ENCODE measurements at regions not wholly inside any gene's neighbourhood (a gene's known extent, or its start where the extent isn't known, plus 50 kb on each side); places are given as distances from the start of the nearest gene placed in this dataset.
"Not testable (repeated sequence)": the region's sequence is repeated elsewhere in the genome, so short reads cannot be mapped to it uniquely, and the experiment has no call there.

DNA sequence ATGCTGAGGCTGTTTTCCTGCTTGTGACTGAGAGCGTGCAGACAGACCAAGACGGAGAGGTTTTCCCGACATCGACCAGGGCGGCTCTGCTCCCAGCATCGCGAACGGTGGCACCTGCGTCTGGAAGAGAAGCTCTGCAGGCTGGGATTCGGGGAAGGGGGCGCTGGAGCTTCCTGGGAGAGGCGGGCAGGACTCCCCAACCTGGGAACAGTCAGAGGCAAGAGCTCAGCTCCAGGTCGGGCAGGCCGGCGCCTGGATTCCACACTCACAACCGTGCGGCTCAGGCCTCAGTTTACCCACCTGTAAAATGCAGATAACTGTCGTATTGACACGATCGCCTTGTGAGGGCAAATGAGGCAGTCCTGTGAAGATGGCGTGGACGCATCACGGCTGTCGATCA lies 332.6 kb downstream of the ADGRD1 start:
- not testable (repeated sequence) for H3K79me2 ChIP-seq (ENCODE audit: insufficient read depth, low read length); H3K27me3 ChIP-seq (ENCODE audit: insufficient read depth, low read length); H3K4me1 ChIP-seq (ENCODE audit: insufficient read depth, low read length, severe bottlenecking); H3K4me3 ChIP-seq (ENCODE audit: low read depth, low read length, poor library complexity, severe bottlenecking); H3F3A ChIP-seq (ENCODE audit: insufficient read depth, low read length); H3K9me3 ChIP-seq (ENCODE audit: low read length); H3K36me3 ChIP-seq (ENCODE audit: insufficient read depth, low read length); H3K9ac ChIP-seq (ENCODE audit: low read length); H3K9me2 ChIP-seq (ENCODE audit: low read depth, low read length); H3K27ac ChIP-seq (ENCODE audit: low read depth, low read length, poor library complexity, severe bottlenecking); H3K4me2 ChIP-seq (ENCODE audit: low read length); H2AFZ ChIP-seq (ENCODE audit: low read length); H4K20me1 ChIP-seq (ENCODE audit: insufficient read depth, low read length)

DNA sequence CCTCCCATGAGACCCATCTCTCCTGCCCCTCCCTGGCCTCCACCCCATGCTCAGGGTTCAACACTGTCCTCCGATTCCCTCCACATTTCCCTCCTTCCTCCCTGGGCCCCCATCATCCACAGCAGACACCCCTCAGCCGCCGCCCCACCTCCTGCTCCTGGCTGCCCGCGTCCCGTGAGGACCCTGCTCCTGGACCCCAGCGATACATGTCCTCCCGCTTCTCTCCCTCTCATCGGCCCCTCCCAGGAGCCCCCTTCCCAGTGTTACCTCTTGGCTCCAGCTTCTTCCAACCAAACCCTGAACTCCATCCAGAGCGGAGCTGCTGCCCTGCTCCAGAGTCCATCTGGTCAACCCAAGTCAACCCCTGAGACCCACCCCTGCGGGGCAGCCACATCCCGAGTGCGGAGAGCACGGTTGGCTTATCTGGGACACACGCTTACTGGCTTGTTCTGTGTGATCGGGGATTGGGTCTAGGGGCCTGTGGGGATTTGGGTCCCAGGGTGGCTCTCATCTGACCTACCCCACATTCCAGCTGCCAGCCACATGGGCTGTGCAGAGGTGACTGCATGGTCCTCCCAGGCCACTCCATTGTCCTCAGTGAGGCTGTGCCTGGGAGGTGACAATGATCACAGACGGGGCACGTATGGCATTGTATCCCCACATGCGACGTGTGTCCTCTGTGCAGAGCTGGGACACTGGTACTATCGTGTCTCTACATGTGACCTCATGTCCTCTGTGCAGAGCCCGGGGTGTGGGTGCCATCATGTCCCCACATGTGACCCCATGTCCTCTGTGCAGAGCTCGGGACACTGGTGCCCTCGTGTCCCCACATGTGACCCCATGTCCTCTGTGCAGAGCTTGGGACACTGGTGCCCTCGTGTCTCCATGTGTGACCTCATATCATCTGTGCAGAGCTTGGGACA lies 333.6 kb downstream of the ADGRD1 start:
- no peak overlapping the region for H3K9ac ChIP-seq (ENCODE audit: low read length)
- H3K36me3 ChIP-seq (ENCODE audit: insufficient read depth, low read length): no peaks in the 10 kb centered on the region
- H2AFZ ChIP-seq (ENCODE audit: low read length): no peak overlapping the region
- H3K4me2 ChIP-seq (ENCODE audit: low read length): no peak overlapping the region
- no peaks in the 10 kb centered on the region for H3K27me3 ChIP-seq (ENCODE audit: insufficient read depth, low read length)
- no peaks in the 10 kb centered on the region for H3K4me1 ChIP-seq (ENCODE audit: insufficient read depth, low read length, severe bottlenecking)
- no peaks in the 10 kb centered on the region for H3K9me3 ChIP-seq (ENCODE audit: low read length)
- no peak overlapping the region for H3K4me3 ChIP-seq (ENCODE audit: low read depth, low read length, poor library complexity, severe bottlenecking)
- H4K20me1 ChIP-seq (ENCODE audit: insufficient read depth, low read length): no peaks in the 10 kb centered on the region
- no peaks in the 10 kb centered on the region for H3K79me2 ChIP-seq (ENCODE audit: insufficient read depth, low read length)
- no peaks in the 10 kb centered on the region for H3F3A ChIP-seq (ENCODE audit: insufficient read depth, low read length)
- H3K27ac ChIP-seq (ENCODE audit: low read depth, low read length, poor library complexity, severe bottlenecking): no peak overlapping the region
- no peak for TF ChIP-seq EZH2 (IDR thresholded peaks at IDR 0.05; ENCODE audit: borderline replicate concordance, low read length)
- TF ChIP-seq, protein P1, sequence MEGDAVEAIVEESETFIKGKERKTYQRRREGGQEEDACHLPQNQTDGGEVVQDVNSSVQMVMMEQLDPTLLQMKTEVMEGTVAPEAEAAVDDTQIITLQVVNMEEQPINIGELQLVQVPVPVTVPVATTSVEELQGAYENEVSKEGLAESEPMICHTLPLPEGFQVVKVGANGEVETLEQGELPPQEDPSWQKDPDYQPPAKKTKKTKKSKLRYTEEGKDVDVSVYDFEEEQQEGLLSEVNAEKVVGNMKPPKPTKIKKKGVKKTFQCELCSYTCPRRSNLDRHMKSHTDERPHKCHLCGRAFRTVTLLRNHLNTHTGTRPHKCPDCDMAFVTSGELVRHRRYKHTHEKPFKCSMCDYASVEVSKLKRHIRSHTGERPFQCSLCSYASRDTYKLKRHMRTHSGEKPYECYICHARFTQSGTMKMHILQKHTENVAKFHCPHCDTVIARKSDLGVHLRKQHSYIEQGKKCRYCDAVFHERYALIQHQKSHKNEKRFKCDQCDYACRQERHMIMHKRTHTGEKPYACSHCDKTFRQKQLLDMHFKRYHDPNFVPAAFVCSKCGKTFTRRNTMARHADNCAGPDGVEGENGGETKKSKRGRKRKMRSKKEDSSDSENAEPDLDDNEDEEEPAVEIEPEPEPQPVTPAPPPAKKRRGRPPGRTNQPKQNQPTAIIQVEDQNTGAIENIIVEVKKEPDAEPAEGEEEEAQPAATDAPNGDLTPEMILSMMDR (IDR thresholded peaks at IDR 0.05; ENCODE audit: low read length): no peak
- no peaks in the 10 kb centered on the region for H3K9me2 ChIP-seq (ENCODE audit: low read depth, low read length)

DNA sequence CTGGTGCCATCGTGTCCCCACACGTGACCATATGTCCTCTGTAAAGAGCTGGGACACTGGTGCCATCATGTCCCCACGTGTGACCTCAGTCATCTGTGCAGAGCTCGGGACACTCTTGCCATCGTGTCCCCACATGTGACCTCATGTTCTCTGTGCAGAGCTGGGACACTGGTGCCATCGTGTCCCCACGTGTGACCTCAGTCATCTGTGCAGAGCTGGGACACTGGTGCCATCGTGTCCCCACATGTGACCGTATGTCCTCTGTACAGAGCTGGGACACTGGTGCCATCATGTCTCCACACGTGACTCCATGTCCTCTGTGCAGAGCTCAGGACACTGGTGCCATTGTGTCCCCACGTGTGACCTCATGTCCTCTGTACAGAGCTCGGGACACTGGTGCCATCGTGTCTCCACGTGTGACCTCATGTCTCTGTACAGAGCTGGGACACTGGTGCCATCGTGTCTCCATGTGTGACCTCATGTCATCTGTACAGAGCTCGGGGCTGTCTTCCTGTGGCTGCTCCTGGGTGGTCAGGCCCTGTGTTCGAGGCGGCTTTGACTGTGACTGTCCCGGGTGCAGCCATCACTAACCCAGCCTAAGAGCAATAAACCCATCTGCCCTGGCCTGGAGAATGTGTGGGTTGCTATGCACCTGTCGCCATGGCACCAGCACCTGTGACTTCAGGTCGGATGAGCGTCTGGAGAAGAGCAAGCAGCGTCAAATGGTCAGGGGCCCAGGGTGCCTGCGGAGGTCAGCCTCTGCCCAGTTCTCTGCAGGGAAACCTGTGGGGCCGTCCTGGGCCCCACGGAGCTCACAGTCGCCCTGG lies 334.4 kb downstream of the ADGRD1 start:
- no peak overlapping the region for H2AFZ ChIP-seq (ENCODE audit: low read length)
- H3F3A ChIP-seq (ENCODE audit: insufficient read depth, low read length): no peaks in the 10 kb centered on the region
- H4K20me1 ChIP-seq (ENCODE audit: insufficient read depth, low read length): no peaks in the 10 kb centered on the region
- TF ChIP-seq, protein P1 (IDR thresholded peaks at IDR 0.05; ENCODE audit: low read length): no peak
- TF ChIP-seq EZH2 (IDR thresholded peaks at IDR 0.05; ENCODE audit: borderline replicate concordance, low read length): no peak
- no peak overlapping the region for H3K9ac ChIP-seq (ENCODE audit: low read length)
- no peak overlapping the region for H3K4me3 ChIP-seq (ENCODE audit: low read depth, low read length, poor library complexity, severe bottlenecking)
- H3K4me1 ChIP-seq (ENCODE audit: insufficient read depth, low read length, severe bottlenecking): no peaks in the 10 kb centered on the region
- H3K27ac ChIP-seq (ENCODE audit: low read depth, low read length, poor library complexity, severe bottlenecking): no peak overlapping the region
- H3K4me2 ChIP-seq (ENCODE audit: low read length): no peak overlapping the region
- no peaks in the 10 kb centered on the region for H3K9me2 ChIP-seq (ENCODE audit: low read depth, low read length)
- no peaks in the 10 kb centered on the region for H3K79me2 ChIP-seq (ENCODE audit: insufficient read depth, low read length)
- H3K9me3 ChIP-seq (ENCODE audit: low read length): no peaks in the 10 kb centered on the region
- H3K27me3 ChIP-seq (ENCODE audit: insufficient read depth, low read length): no peaks in the 10 kb centered on the region
- H3K36me3 ChIP-seq (ENCODE audit: insufficient read depth, low read length): no peaks in the 10 kb centered on the region

DNA sequence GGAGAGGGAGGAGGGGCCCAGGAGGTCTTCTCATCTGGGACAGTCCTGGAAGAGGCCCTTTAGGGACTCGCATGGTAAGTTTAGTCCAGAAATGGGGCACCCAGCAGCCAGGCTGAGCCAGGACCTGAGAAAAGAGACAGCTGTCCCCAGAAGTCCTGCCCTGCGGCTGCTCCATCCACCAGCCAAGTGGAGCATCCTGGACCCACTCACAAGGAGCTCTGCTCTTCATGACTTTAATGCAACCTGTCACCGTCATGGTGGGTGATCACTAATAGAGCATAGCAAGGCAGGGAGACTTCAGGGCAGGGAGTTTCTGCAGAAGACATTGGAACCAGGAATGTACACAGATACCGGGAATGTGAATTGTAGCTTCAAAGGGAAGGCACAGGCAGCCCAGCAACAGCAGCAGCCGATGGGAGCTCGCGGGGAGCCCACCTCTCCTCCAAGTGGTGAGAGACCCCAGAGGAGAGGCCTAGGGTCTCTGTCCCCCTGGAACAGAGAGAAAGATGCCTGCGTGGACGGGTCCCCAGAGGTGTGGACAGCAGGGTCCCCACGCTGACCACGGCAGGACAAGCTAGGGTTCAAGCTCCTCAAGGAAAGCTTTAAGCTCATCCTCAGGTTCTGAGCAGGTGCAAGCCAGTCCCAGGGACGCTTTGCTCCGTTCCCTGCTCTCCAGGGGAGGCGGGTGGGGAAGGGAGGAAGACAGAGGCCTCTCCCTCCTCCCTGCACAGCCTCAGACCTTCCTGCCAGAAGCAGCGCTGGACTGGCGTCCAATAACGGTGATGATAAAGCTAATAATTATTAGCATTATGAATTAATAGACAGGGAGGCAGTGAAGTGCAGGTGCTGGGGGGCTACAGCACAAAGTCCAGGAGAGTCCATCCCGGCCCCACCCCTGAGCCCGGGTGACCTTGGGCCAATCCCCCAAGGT lies 335.3 kb downstream of the ADGRD1 start:
- H3K9ac ChIP-seq (ENCODE audit: low read length); H3K4me3 ChIP-seq (ENCODE audit: low read depth, low read length, poor library complexity, severe bottlenecking); H3K27me3 ChIP-seq (ENCODE audit: insufficient read depth, low read length); H3K79me2 ChIP-seq (ENCODE audit: insufficient read depth, low read length); H3K9me3 ChIP-seq (ENCODE audit: low read length); H3K36me3 ChIP-seq (ENCODE audit: insufficient read depth, low read length); H4K20me1 ChIP-seq (ENCODE audit: insufficient read depth, low read length); H3K27ac ChIP-seq (ENCODE audit: low read depth, low read length, poor library complexity, severe bottlenecking); H2AFZ ChIP-seq (ENCODE audit: low read length); H3F3A ChIP-seq (ENCODE audit: insufficient read depth, low read length); H3K4me2 ChIP-seq (ENCODE audit: low read length); H3K4me1 ChIP-seq (ENCODE audit: insufficient read depth, low read length, severe bottlenecking); H3K9me2 ChIP-seq (ENCODE audit: low read depth, low read length): not testable (repeated sequence)

DNA sequence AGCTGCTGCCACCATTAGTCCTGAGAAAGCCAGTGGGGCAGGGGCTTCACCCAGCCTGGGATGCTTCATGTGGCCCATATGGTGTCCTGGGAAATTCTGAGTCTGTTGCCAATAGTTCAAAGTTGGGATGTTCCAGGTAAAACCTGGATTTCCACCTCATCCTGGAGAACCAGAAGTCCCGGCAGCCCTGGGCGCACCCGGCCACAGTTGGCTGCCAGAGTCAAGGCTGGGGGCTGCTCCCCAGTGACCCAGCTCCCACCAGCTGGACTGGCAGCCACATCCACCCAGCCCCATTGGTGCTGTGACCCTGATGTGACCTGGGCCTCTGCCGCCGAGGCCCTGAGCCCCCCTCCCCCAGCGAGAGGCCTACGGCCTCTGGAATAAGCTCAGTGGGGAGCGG lies 336.1 kb downstream of the ADGRD1 start:
- not testable (repeated sequence) for H3K27me3 ChIP-seq (ENCODE audit: insufficient read depth, low read length); H3K9me2 ChIP-seq (ENCODE audit: low read depth, low read length); H3K79me2 ChIP-seq (ENCODE audit: insufficient read depth, low read length); H3K27ac ChIP-seq (ENCODE audit: low read depth, low read length, poor library complexity, severe bottlenecking); H3F3A ChIP-seq (ENCODE audit: insufficient read depth, low read length); H4K20me1 ChIP-seq (ENCODE audit: insufficient read depth, low read length); H3K4me3 ChIP-seq (ENCODE audit: low read depth, low read length, poor library complexity, severe bottlenecking); H3K9me3 ChIP-seq (ENCODE audit: low read length); H3K4me2 ChIP-seq (ENCODE audit: low read length); H3K36me3 ChIP-seq (ENCODE audit: insufficient read depth, low read length); H3K9ac ChIP-seq (ENCODE audit: low read length); H2AFZ ChIP-seq (ENCODE audit: low read length); H3K4me1 ChIP-seq (ENCODE audit: insufficient read depth, low read length, severe bottlenecking)

All from OCI-LY1 (cell line).